ENCODE measurements at regions not wholly inside any gene's neighbourhood (a gene's known extent, or its start where the extent isn't known, plus 50 kb on each side); places are given as distances from the start of the nearest gene placed in this dataset.

GRCh38 chr12:75814851-75815754, 216.5 kb downstream of the PHLDA1 start:
- TF ChIP-seq CTCF (IDR thresholded peaks at IDR 0.05 in 8 of 11, conservative IDR thresholded peaks at IDR 0.05 in 3 of 11) (no peak), POLR2A (IDR thresholded peaks at IDR 0.05) (no peak)

Measured in spleen (tissue), 7 donors.